ENCODE measurements at regions not wholly inside any gene's neighbourhood (a gene's known extent, or its start where the extent isn't known, plus 50 kb on each side); places are given as distances from the start of the nearest gene placed in this dataset.

- Histone ChIP-seq H3K79me2 (ENCODE audit: control insufficient read depth, insufficient read depth, low read length) (no peaks in the 10 kb centered on the region), H3K4me2 (ENCODE audit: control insufficient read depth, insufficient read depth) (no peak overlapping the region), H3K4me3 (no peak overlapping the region), H3K9ac (ENCODE audit: control insufficient read depth, insufficient read depth, low read length) (no peak overlapping the region), H2AFZ (ENCODE audit: control insufficient read depth, low read depth, low read length) (no peak overlapping the region), H4K20me1 (ENCODE audit: control insufficient read depth, insufficient read depth) (no peaks in the 10 kb centered on the region), H3K36me3 (ENCODE audit: control insufficient read depth in 2 of 2, insufficient read depth in 2 of 2, low read length in 1 of 2) (no peaks in the 10 kb centered on the region), H3K27me3 (replicated peaks in 1 of 2; ENCODE audit: control insufficient read depth in 2 of 2, insufficient read depth in 2 of 2, low read length in 1 of 2) (no peaks in the 10 kb centered on the region), H3K9me3 (replicated peaks; ENCODE audit: control insufficient read depth, insufficient read depth, low read length) (no peaks in the 10 kb centered on the region), H3K27ac (ENCODE audit: control insufficient read depth, insufficient read depth) (no peak overlapping the region), H3K4me1 (ENCODE audit: control insufficient read depth, insufficient read depth, low read length) (no peaks in the 10 kb centered on the region)
- intact Hi-C loops (cut with micrococcal nuclease; ENCODE audit: unreplicated experiment) (no loop called here), in situ Hi-C loops (cut with MboI) (no loop called here)
- ATAC-seq (no peak), DNase-seq (ENCODE audit: low read depth, low spot score) (no peak), FAIRE-seq (no peak)
- BruUV-seq (replicated peaks) = no TSS peak
- POLR2A ChIA-PET = no interaction called here
- SMC1A ChIA-PET (ENCODE audit: uncharacterized antibody, unreplicated experiment) = no interaction called here
- 20% methylated on average over 6 of the region's 6 CpGs for WGBS (ENCODE audit: insufficient coverage, insufficient replicate concordance, low lambda C conversion rate, missing lambda C conversion rate)
- CTCF ChIA-PET = interaction anchor here (0.7 kb wide), 1 partner anchor 292 kb away, joined by 3 read pairs; no protein-coding TSS in a partner anchor
- RAD21 ChIA-PET (ENCODE audit: unreplicated experiment) = no interaction called here
- TF ChIP-seq CTCF (IDR thresholded peaks at IDR 0.05 in 2 of 3, conservative IDR thresholded peaks at IDR 0.05 in 1 of 3; ENCODE audit: control insufficient read depth in 2 of 3, extremely low read depth in 1 of 3, insufficient read depth in 1 of 3, low read depth in 3 of 3, low read length in 3 of 3) (no peak), E2F4 (IDR thresholded peaks at IDR 0.05; ENCODE audit: low read depth, low read length) (no peak), POLR2A (IDR thresholded peaks at IDR 0.05; ENCODE audit: low read depth, low read length) (no peak), IRF5 (IDR thresholded peaks at IDR 0.05; ENCODE audit: borderline replicate concordance) (no peak), NFXL1 (IDR thresholded peaks at IDR 0.05; ENCODE audit: borderline replicate concordance) (no peak), MEF2A (IDR thresholded peaks at IDR 0.05; ENCODE audit: insufficient read depth, low read depth, low read length) (no peak), CEBPZ (IDR thresholded peaks at IDR 0.05; ENCODE audit: low read depth, low read length) (no peak), TCF7 (IDR thresholded peaks at IDR 0.05; ENCODE audit: borderline replicate concordance) (no peak), RELB (IDR thresholded peaks at IDR 0.05; ENCODE audit: low read depth) (no peak), RCOR1 (conservative IDR thresholded peaks at IDR 0.05; ENCODE audit: low read depth, low read length) (no peak), KLF5 (IDR thresholded peaks at IDR 0.05; ENCODE audit: partially characterized antibody) (no peak), CHD2 (IDR thresholded peaks at IDR 0.05; ENCODE audit: borderline replicate concordance, low read depth, low read length) (no peak)
Measured at GRCh38 chr2:223418131-223418530, 184.0 kb downstream of the SCG2 start.

All from GM12878 (cell line).